ENCODE measurements at regions not wholly inside any gene's neighbourhood (a gene's known extent, or its start where the extent isn't known, plus 50 kb on each side); places are given as distances from the start of the nearest gene placed in this dataset.

DNA sequence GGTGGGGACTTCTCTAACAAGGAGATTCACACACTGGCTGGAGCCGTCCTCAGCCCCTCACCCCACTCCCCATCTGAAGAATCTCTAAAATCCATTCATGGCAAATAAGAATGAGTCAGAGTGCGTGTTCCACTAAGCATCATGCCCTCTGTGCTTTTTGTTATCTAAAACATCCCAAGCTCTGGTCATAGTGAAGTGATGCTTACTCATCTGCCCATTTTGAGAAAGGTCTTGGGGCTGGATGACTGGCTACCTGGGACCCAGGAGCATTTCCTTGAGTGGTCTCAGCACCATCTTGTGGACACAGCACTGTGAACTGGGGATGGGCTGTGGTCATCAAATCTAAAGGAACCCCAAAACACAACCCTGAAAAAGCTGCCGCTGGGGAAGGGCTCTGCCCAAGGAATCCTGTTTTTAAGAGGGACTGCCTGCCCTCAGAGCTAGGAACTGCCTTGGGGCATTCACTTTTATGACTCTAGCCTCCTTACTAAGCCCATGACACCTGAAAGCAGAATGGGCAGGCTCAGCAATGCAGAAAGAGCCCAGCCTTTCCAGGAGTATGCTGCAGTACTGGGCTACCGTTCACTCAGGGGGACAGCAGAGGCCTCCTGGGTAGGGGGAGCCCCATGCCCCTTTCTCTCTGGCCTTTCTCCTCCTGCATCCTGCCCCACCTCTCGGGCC, 53.5 kb downstream of the ZBTB38 start (continued):
- no peak for TF ChIP-seq REST (IDR thresholded peaks at IDR 0.05; ENCODE audit: low read depth)
- TF ChIP-seq SIN3A (IDR thresholded peaks at IDR 0.05; ENCODE audit: low read depth) = no peak
- no peak for TF ChIP-seq FOSL1 (IDR thresholded peaks at IDR 0.05; ENCODE audit: low read depth)
- no peak for TF ChIP-seq YY1 (IDR thresholded peaks at IDR 0.05; ENCODE audit: extremely low read depth, insufficient replicate concordance, low read depth, low read length)
- TF ChIP-seq JUND (IDR thresholded peaks at IDR 0.05) = no peak

GRCh38 chr3:141422961-141423582, 54.8 kb downstream of the ZBTB38 start:
- BruUV-seq (replicated peaks) = no TSS peak
- H3K9me3 ChIP-seq (ENCODE audit: control insufficient read depth in 1 of 2, insufficient read depth in 1 of 2, low read depth in 1 of 2, low read length in 2 of 2) = no peaks in the 10 kb centered on the region
- no peak for DNase-seq (ENCODE audit: low read depth, low spot score)
- CTCF ChIA-PET = interaction anchor here (1.9 kb wide), 1 partner anchor 31 kb away, joined by 6 read pairs; no protein-coding TSS in a partner anchor
- H2AFZ ChIP-seq (ENCODE audit: low read depth, low read length, poor library complexity, severe bottlenecking) = no peak overlapping the region
- ATAC-seq = no peak
- H3K79me2 ChIP-seq (ENCODE audit: insufficient read depth, low read length) = no peaks in the 10 kb centered on the region
- no peaks in the 10 kb centered on the region for H4K20me1 ChIP-seq (ENCODE audit: insufficient read depth)
- H3K4me1 ChIP-seq (ENCODE audit: control insufficient read depth in 1 of 2, insufficient read depth in 2 of 2, low read length in 2 of 2) = no peaks in the 10 kb centered on the region
- H3K9me2 ChIP-seq (ENCODE audit: insufficient read depth) = no peaks in the 10 kb centered on the region
- POLR2A ChIA-PET = no interaction called here
- H3K27me3 ChIP-seq (ENCODE audit: insufficient read depth, low read length) = no peaks in the 10 kb centered on the region
- no peak overlapping the region for H3K4me2 ChIP-seq (ENCODE audit: low read length)
- H3K9ac ChIP-seq (ENCODE audit: low read length) = no peak overlapping the region
- no peak overlapping the region for H3K4me3 ChIP-seq (replicated peaks in 1 of 2; ENCODE audit: low read depth in 1 of 2, low read length in 2 of 2)
- no peak overlapping the region for H3K27ac ChIP-seq (ENCODE audit: low read depth, low read length)
- no peaks in the 10 kb centered on the region for H3K36me3 ChIP-seq (ENCODE audit: control insufficient read depth in 1 of 2, insufficient read depth in 2 of 2, low read length in 2 of 2)
- intact Hi-C loops (cut with micrococcal nuclease) = no loop called here
- RAD21 ChIA-PET (ENCODE audit: low non-redundant PET in 1 of 2, low total read pairs in 2 of 2, uncharacterized antibody in 2 of 2, unreplicated experiment in 2 of 2) = no interaction called here
- TF ChIP-seq FOSL1 (IDR thresholded peaks at IDR 0.05; ENCODE audit: low read depth) (no peak), ZNF274 (IDR thresholded peaks at IDR 0.05; ENCODE audit: low read depth, low read length) (no peak), ELF1 (IDR thresholded peaks at IDR 0.05; ENCODE audit: borderline replicate concordance, low read depth) (no peak), SIN3A (IDR thresholded peaks at IDR 0.05; ENCODE audit: low read depth) (no peak), CEBPB (IDR thresholded peaks at IDR 0.05; ENCODE audit: low read depth) (no peak), YY1 (IDR thresholded peaks at IDR 0.05; ENCODE audit: extremely low read depth, insufficient replicate concordance, low read depth, low read length) (no peak), RAD21 (IDR thresholded peaks at IDR 0.05; ENCODE audit: low read depth) (no peak), CBX3 (IDR thresholded peaks at IDR 0.05; ENCODE audit: low read depth) (no peak), ZBTB33 (IDR thresholded peaks at IDR 0.05; ENCODE audit: extremely low read depth, insufficient replicate concordance, low read length) (no peak), EZH2 (IDR thresholded peaks at IDR 0.05) (no peak), JUND (IDR thresholded peaks at IDR 0.05) (no peak)
- TF ChIP-seq, protein P1, sequence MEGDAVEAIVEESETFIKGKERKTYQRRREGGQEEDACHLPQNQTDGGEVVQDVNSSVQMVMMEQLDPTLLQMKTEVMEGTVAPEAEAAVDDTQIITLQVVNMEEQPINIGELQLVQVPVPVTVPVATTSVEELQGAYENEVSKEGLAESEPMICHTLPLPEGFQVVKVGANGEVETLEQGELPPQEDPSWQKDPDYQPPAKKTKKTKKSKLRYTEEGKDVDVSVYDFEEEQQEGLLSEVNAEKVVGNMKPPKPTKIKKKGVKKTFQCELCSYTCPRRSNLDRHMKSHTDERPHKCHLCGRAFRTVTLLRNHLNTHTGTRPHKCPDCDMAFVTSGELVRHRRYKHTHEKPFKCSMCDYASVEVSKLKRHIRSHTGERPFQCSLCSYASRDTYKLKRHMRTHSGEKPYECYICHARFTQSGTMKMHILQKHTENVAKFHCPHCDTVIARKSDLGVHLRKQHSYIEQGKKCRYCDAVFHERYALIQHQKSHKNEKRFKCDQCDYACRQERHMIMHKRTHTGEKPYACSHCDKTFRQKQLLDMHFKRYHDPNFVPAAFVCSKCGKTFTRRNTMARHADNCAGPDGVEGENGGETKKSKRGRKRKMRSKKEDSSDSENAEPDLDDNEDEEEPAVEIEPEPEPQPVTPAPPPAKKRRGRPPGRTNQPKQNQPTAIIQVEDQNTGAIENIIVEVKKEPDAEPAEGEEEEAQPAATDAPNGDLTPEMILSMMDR (IDR thresholded peaks at IDR 0.05 in 2 of 3, conservative IDR thresholded peaks at IDR 0.05 in 1 of 3; ENCODE audit: borderline replicate concordance in 1 of 3, insufficient read depth in 1 of 3, low read depth in 2 of 3, low read length in 2 of 3) = no peak

Data from HCT116 (cell line).